GM19328 (cell line): ENCODE measurements at regions not wholly inside any gene's neighbourhood (a gene's known extent, or its start where the extent isn't known, plus 50 kb on each side); places are given as distances from the start of the nearest gene placed in this dataset.
"Not testable (repeated sequence)": the region's sequence is repeated elsewhere in the genome, so short reads cannot be mapped to it uniquely, and the experiment has no call there.

Experiments used
- ATAC-seq: cut with Tn5 transposase; IDR thresholded peaks from one replicate; pipeline ENCODE4 v1.9.1; 2021; ENCODE audit warnings: mild to moderate bottlenecking, moderate library complexity; ENCODE audit not compliant: unreplicated experiment

DNA sequence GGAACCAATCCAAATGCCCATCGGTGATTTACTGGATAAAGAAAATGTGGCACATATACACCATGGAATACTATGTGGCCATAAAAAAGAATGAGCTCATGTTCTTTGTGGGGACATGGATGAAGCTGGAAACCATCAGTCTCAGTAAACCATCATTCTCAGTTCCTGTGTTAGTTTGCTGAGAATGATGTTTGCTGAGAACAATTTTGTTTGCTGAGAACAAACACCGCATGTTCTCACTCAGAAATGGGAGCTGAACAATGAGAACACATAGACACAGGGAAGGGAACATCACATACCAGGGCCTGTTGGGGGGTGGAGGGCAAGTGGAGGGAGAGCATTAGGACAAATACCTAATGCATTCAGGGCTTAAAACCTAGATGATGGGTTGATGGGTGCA, 185.5 kb downstream of the ANXA1 start:
- not testable (repeated sequence) for ATAC-seq

DNA sequence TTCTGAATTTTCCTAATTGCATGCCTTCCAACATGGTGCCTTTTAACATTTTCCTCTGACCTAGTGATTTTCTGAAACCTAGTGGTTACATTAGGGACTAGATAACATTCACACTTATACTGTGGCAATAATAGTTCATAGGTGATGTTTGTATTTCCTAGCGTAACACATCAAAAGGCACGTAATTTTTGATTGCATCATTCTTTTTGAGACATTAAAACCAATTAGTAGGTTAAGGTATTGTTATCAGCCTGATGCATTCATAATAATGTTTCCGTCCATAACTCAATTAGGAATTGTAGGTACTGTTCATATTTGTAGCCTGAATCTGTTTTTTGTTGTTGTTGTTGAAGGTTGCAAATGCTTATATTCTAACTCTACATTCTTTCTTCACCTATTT, 192.4 kb downstream of the ANXA1 start:
- ATAC-seq: no peak

DNA sequence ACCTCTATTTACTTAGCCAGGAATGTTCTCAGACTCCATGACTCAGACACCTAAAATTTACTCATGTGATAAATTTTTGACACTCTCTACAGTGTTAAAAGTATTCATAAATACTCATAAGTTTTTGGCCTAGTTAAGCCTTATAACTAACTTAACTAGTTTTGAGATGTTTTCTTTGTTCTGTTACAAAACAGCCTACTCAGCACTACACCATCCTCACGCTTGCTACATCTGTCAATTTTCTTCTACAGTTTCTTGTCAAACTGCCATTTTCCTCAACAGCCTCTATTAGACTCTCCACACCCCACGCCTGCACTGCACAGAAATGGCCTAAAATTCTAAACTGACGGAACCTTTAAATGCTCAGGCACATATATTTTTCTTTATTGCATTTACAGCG, 195.5 kb downstream of the ANXA1 start:
- no peak for ATAC-seq

DNA sequence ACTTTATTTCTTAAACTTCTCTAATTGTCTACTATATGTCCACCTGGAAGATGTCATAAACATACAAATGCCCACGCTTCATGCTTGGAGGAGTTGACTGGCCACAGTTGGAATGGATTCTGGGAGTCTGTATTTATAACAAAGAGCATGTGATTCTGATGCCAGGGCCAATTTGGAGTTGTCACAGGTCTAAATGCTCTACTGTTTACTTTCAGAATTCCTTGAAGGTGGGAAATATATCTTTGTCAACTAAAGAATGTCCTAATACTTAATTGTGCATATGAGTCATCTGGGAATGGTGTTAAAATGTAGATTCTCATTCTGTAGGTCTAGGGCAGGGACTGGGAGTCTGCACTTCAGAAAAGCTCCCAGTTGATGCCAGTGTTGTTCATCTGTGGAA, 196.1 kb downstream of the ANXA1 start:
- ATAC-seq: no peak

DNA sequence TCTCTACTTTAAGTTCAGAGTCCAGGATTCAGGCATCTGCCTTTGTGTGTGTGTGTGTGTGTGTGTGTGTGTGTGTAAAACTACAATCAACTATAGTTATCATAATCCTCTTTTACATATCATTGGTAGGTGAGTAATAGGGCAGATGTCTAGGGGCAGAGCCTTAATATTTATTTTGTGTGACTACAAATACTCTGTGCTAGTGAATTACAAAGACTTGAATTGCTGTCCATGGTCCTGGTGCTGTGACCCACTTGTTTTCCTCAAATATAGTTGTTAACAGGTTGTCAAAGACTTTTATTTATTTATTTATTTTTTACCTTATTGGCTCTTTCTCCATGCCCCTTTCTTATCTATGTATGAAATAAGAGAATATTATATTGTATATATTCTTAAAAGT, 196.8 kb downstream of the ANXA1 start:
- no peak for ATAC-seq

DNA sequence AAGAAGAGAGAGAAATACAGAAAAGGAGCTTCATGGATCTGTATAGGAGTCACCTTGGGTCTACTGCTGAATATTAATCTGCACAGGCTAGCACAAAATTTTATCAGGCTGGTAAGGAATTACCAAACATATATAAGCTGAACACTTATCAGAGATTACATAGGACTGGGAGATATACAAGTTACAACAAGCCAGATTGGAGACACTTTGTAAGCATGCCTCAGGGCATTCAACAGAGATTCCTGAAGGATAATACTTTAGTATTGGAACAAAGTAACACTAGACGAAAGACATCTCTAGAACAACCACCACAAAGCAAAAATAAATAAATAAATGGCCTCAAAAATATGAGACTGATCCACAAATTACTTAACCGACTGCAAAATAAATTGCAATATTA, 197.8 kb downstream of the ANXA1 start:
- no peak for ATAC-seq

DNA sequence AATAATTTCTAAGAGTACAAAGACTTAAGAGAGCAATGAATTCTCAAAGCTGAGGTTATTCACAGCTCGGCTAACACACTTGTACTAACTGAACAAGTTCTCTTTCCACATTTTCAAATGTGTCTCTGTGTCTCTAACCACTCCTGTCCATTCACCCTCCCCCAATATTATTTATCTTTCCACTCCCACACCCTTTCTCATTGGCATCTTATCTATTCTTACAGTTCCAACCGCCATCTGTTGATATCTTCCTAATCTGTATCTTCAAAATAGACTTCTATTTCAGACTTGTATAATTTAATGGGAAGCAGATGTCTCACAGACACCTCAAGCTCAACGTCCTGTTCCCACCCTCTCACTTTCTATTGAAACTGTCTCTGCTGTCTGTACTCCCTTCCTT, 205.9 kb downstream of the ANXA1 start:
- no peak for ATAC-seq

DNA sequence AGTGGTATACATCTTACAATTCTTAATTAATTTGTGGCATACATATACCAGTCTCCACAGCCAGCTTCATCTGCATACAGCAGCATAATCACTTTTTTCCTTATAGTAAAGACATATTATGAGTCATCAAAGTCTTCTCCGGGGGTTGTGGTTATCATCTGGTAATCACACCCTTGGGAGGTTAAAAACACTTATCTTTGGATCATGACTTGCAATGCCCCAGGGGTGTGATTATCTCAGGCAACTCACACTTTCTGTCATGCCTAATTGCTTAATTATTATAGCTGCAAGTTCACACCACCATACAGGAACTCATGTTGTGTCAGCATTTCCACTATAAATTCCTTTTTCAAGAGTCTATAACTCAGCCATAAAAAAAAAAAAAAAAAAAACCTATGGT, 218.4 kb downstream of the ANXA1 start:
- no peak for ATAC-seq

DNA sequence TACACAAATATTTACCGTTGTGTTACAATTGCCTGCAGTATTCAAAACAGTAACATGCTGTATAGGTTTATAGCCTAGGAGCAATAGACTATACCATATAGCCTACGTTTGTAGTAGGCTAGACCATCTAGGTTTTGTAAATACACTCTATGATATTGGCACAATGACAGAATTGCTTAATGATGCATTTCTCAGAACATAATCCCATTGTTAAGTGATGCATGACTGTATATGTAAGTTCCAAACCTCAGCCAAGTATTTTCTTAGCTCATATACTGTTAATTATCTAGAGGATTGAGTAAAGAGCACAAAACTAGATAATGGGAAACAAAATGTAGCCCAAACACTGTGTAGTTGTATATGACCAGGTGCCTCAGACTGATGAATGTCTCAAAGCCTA, 220.1 kb downstream of the ANXA1 start:
- no peak for ATAC-seq

DNA sequence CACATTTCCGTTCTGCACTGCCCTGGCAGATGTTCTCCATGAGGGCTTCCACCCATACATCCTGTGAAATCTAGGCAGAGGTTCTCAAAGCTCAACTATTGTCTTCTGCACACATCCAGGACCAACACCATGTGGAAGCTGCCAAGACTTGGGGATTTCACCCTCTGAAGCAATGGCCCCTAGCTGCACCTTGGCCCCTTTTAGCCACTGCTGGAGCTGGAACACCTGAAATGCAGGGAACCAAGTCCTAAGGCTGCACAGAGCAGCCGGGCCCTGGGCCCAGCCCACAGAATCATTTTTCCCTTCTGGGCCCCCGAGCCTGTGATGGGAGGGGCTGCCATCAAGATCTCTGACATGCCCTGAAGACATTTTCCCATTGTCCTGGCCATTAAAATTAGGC, 228.7 kb downstream of the ANXA1 start:
- ATAC-seq: no peak

DNA sequence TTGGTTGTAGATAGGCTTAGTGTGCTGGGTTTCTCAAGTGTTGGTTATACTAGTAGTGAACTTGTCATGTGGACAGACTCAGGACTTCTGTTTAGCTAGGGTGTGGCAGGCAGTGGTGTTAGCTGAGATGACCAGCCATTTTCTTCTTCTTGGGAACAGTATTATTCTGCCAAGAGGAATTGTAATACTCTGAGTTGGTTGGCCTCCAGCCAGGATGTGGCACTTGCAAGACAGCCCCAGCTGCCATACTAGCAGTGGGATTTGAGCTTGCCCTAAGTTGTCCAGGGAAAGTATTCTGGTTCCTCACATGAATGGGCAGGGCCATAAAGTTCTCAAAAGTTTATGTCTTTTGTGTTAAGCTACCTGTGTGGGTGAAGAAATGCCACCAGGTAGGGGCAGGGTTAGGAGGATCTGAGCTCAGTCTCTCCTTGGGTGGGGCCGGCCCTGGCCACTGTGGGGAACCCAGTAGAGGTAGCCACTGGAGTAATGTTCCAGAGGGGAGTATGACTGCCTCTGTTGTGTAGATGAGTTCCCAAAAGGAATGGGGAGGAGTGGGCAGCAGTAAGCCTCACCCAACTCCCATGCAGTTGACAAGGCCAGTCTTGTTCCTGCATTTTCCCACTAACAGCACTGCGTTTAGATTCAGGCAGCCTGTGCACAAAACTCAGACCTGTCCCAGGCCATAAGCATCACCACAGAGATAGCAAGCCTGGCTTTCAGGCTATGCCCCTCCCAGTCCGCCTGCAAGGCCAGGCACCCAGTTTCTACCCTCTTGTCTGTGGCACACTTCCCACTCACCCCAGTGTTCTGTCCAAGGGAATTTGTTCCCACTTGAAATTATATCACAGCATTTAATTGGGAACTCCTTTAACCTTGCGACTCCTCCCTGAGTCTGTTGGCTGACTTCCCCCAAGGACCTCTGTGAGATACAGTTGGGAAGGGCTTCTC, 250.7 kb downstream of the ANXA1 start:
- ATAC-seq: no peak

DNA sequence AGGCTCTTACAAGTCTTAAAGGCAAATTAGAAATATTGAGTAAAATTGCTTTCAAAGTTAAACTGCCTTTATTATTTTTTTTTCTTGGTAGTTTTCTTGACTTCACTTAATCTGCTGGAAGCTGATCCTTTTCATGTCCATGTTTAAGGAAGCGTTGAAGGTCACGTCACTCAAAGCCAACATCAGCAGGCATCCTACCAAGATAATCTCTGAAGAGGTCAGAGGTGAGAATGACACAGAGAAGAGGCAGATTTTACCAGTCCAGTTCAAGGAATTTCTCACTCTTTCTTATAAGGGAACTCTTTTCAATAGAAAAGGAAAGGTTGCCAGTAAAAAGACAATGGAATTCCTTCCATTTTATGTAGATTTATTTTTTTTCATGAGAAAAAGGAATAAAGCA, 259.8 kb downstream of the ANXA1 start:
- ATAC-seq: no peak

DNA sequence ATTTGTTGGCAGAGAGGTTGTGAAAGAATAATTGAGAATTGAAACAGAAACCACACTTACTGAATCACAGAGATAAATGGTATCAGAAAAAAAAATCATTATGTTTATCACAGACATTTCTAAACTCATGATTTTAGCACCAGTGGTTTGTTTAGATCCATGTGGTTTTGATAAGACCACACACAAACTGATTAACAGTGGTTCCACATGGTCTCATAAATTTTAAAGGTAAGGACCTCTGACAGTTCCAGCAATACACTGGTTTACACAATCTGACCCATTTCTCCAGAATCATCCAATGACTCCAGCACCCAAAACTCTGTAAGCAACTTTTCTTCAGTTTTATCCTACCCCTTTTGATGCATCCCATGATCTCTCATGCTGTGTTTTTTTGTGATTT, 261.2 kb downstream of the ANXA1 start:
- ATAC-seq: no peak

DNA sequence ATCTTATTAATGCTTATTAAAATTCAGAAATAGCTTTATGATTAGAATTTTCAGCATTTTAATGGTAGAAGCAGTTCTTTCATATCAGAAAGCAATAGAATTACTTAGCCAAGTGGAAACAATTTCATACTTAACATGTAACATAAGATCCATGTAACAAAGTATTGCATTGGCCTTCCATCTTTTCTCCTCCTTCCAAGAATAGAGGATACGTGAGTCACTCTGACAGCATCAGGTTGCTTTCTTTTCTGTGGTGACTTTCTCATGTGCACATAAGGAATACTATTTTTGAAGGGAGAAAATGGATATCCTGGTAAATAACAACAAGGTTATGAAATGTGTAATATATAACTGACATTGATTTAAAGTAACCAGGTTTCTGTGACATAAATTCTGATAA, 272.2 kb downstream of the ANXA1 start:
- no peak for ATAC-seq

DNA sequence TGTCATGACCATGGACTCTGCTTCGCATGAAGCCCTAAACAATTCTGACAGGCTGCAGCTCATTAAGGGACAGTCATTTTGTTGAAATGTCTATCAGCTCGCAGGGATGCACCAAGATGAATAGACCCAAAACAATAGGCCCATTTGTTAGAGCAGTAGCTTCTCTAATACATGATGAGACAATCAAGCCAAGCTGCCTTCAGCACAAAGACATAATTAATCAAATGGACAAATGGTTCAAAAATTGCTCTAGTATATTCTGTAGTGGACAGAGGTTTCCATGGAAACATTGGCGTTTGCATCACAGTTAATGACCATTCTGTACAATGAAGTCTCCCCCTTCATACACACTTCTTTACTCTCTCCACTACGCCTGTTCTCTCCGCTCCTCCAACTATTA, 274.6 kb downstream of the ANXA1 start:
- no peak for ATAC-seq

DNA sequence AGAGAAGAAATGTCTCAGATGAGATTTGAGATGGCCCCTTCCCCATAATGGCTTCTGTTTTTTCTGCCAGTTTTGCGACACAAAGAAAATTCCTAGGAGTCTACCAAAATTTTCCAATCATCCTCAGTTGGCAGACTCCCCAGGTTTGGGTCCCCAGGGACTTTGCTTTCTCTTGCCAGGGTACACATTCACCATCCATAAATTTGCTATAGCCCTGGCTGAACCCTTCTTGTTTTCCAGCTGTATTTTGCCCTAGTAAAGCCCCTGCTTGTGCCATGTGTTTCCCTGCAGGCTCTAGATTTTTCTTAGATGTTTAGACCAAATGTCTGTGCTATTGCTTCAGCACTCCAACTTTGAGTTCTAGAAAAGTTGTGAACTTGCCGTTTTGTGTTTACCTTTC, 283.2 kb downstream of the ANXA1 start:
- no peak for ATAC-seq

DNA sequence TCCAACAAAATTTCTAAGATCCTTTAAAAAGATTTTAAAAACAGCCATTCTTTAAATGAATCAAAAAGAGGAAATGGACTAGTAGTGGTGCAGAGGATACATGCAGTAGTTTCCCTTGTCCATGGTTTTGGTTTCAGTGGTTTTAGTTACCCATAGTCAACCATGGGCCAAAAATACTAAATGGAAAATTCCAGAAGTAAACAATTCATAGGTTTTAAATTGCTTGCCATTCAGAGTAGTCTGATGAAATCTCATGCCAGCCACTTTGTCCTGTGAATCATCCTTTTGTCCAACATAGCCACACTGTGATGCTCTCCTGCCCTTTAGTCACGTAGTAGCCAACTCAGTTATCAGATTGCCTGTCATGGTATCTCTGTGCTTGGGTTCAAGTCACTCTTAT, 286.1 kb downstream of the ANXA1 start:
- ATAC-seq: no peak

DNA sequence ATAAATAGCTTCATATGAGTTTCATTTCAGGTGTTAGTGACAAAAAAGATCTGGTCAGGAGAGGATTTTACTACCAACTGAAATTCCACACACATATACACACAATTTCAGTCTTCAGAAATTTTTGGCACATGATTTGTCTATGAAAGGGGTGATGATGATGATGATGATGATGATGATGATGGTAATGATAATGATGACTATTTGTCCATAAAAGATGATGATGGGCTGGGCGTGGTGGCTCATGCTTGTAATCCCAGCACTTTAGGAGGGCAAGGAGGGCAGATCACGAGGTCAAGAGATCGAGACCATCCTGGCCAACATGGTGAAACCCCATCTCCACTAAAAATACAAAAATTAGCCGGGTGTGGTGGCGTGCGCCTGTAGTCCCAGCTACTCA, 288.2 kb downstream of the ANXA1 start:
- not testable (repeated sequence) for ATAC-seq

DNA sequence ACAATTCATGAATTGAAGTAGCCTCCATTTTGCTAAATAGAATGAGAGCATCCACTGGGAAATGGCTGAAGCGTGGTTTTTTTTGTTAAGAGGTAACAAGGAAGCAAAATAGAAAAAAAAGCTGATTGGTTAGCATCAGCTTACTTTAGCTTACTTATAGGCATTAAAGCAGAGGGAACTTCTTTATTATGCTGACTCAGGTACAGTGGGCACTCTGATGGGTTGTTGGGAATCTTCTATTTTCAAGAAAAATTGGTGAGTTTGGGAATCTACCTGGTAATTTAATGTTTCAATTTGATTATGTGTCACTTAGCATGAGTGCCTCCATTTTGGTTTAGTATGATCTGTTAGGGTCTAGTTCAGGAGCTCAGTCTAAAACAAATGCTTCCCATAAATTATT, 289.6 kb downstream of the ANXA1 start:
- ATAC-seq: no peak

DNA sequence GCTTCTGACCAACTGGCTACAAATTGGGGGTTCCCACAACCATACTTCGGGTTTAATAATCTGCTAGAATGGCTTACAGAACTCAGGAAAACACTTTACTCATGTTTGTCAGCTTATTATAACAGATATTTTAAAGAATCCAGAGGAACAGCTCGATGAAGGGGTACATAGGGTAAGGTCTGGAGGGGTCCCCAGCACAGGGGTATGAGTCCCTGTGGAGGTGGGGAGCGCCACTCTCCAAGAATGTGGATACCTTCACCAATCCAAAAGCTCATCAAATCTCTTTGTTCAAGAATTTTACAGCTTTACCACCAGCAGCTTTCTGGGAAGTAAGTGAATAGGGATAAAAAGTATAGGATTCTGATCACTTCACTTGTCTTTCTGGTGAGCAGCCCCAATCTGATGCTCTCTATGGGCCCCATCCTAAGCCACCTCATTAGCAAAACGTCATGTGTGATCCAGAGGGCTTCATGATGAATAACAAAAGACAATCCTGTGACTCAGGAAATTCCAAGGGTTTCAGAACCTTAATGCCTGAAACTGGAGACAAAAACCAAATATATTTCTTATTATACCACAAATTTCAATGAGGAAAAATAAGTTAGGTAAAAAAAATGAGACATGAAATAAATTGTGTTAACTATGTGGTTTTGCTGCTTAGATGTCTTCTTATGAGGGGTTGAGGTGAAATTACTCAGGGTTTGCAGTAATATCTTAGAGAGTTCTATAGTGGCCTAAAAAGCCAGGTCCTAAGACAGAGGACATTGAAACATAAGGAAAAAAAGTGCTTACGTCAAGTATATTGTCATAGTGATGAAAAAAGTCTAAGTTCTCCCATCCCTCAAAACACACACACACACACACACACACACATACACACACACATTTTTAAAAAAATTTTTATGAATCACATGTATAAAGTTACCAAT, 290.5 kb downstream of the ANXA1 start:
- no peak for ATAC-seq

DNA sequence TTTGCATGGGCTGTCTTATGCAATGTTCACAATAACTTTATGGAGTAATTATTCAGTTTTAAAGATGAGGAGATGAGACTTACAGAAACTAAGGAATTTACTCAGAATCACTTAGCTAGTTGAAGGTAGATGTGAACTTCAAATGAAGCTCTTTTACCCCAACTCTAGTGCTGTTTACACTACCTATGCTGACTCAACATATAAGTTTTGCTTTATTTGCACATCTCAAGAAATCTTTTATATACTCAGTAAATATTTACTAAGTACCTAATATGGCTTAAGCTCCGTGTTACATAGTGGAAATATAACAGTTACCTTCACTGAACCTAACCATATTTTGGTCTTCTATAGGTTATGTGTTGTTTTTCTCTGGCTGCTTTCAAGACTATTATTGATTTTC, 293.2 kb downstream of the ANXA1 start:
- ATAC-seq: no peak

DNA sequence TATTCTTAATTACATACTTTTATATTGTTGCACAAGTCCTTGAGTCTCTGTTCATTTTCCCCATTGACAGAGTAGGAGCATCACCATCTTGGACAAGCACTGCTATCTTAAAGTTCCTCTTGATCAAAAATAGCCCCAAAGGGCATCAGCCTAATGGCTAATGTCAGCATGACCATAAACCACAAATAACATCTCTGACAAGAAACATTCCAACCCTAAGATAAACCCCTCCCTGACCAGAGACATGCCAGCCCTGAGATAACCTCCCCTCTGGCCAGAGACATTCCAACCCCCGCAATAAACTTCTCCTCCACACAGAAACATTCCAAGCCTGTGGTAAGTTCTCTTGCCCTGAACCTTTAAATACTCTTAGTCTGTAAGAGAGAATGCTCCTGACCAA, 293.7 kb downstream of the ANXA1 start:
- not testable (repeated sequence) for ATAC-seq
